Lung (tissue), 11 donors: ENCODE measurements at regions not wholly inside any gene's neighbourhood (a gene's known extent, or its start where the extent isn't known, plus 50 kb on each side); places are given as distances from the start of the nearest gene placed in this dataset.
A peak's percentile ranks its signal among the peaks of the same experiment; 100 is the strongest.

ENCODE experiments used
- ATAC-seq: fragments of 200-7000 bp; cut with Tn5 transposase; one replicate; pipeline ENCODE4 v1.9.1; 2020; ENCODE audit warnings: moderate number of reproducible peaks; ENCODE audit not compliant: insufficient read depth, low FRiP score
- DNase-seq, 3 donors: peaks; one replicate each; pipeline ENCODE4 v3.0.0-alpha.2; 2013 to 2017
- H3K27ac ChIP-seq, 2 donors: one replicate each; pipeline ENCODE4 v1.5.1; 2013; ENCODE audit warnings: mild to moderate bottlenecking in 2 of 2, moderate library complexity in 2 of 2, control low read depth in 1 of 2, inconsistent platforms in 1 of 2, low read depth in 1 of 2, low read length in 1 of 2
- H3K27me3 ChIP-seq, 3 donors: one replicate each; pipeline ENCODE4 v1.5.1; 2013; ENCODE audit warnings: low read length in 2 of 3; ENCODE audit not compliant: control insufficient read depth in 3 of 3, insufficient read depth in 3 of 3
- H3K36me3 ChIP-seq, 4 donors: one replicate each; pipeline ENCODE4 v1.5.1; 2013; ENCODE audit warnings: low read length in 4 of 4, mild to moderate bottlenecking in 1 of 4, moderate library complexity in 1 of 4; ENCODE audit not compliant: control insufficient read depth in 4 of 4, insufficient read depth in 4 of 4
- H3K4me1 ChIP-seq, 5 donors: one replicate each; pipeline ENCODE4 v1.5.1; 2013; ENCODE audit warnings: low read length in 5 of 5, mild to moderate bottlenecking in 2 of 5, moderate library complexity in 1 of 5; ENCODE audit not compliant: control insufficient read depth in 5 of 5, insufficient read depth in 5 of 5
- H3K4me3 ChIP-seq: one replicate; pipeline ENCODE4 v1.5.1; 2013; ENCODE audit warnings: mild to moderate bottlenecking, control low read depth, moderate library complexity
- H3K9ac ChIP-seq, 2 donors: one replicate each; pipeline ENCODE4 v1.5.1; 2013; ENCODE audit warnings: low read length in 2 of 2, control low read depth in 1 of 2; ENCODE audit not compliant: insufficient read depth in 1 of 2
- H3K9me3 ChIP-seq, 4 donors: one replicate each; pipeline ENCODE4 v1.5.1; 2013; ENCODE audit warnings: low read length in 3 of 4, mild to moderate bottlenecking in 1 of 4, moderate library complexity in 1 of 4; ENCODE audit not compliant: control insufficient read depth in 4 of 4, insufficient read depth in 3 of 4
- CTCF ChIP-seq: IDR thresholded peaks from 2 replicates; pipeline ENCODE4 v1.5.1; 2012; ENCODE audit warnings: mild to moderate bottlenecking; ENCODE audit errors: control extremely low read depth, extremely low read depth
- WGBS, 2 donors: extraction: QIAGEN DNeasy Blood & Tissue Kit; methylation state at CpG; one replicate each; pipeline ENCODE4 v1.1.7; 2013; 5-methylcytosine and 5-hydroxymethylcytosine counted together
- donor health status: control.
- donor health status: control.
- donor health status: Bipolar disorder and iron deficiency.
- donor health status: healthy.
- donor health status: DM: yes; HTN: yes; CAD: no.

GRCh38 chr13:29908416-29909080 is 58.1 kb upstream of the UBL3 start:
- H3K27ac ChIP-seq = no peak overlapping the region
- H3K9ac ChIP-seq = no peak overlapping the region
- H3K36me3 ChIP-seq = no peaks in the 10 kb centered on the region
- WGBS, 2 donors = 64 to 70% methylated on average over 8 of the region's 8 CpGs
- no peaks in the 10 kb centered on the region for H3K27me3 ChIP-seq
- peaks cover 0 to 25% (median 16%) of the 10 kb centered on the region in 5 donors for H3K4me1 ChIP-seq
- H3K9me3 ChIP-seq = no peaks in the 10 kb centered on the region
- ATAC-seq (no peak), DNase-seq (peak in 2 of 3 donors; percentile 28 to 56)
- H3K4me3 ChIP-seq = no peak overlapping the region
- no peak for TF ChIP-seq CTCF

- Histone ChIP-seq H3K36me3 (no peaks in the 10 kb centered on the region), H3K4me3 (no peak overlapping the region), H3K27me3 (no peaks in the 10 kb centered on the region), H3K27ac (no peak overlapping the region), H3K9ac (no peak overlapping the region), H3K9me3 (no peaks in the 10 kb centered on the region), H3K4me1 (peaks cover 0 to 30% (median 16%) of the 10 kb centered on the region in 5 donors)
- WGBS, 2 donors = 91 to 96% methylated on average over 8 of the region's 8 CpGs
- no peak for ATAC-seq
- TF ChIP-seq CTCF = no peak
- DNase-seq = no peak
These were observed 57.3 kb upstream of the UBL3 start for GRCh38 chr13:29907670-29908069.

GRCh38 chr13:29906432-29907011 is 56.1 kb upstream of the UBL3 start:
- no peak overlapping the region for H3K4me3 ChIP-seq
- H3K4me1 ChIP-seq = peaks cover 0 to 40% (median 13%) of the 10 kb centered on the region in 5 donors
- whole genome bisulfite sequencing, 2 donors = 83 to 91% methylated on average over 6 of the region's 6 CpGs
- H3K36me3 ChIP-seq = no peaks in the 10 kb centered on the region
- no peaks in the 10 kb centered on the region for H3K9me3 ChIP-seq
- DNase-seq (no peak), ATAC-seq (no peak)
- no peak overlapping the region for H3K27ac ChIP-seq
- no peak overlapping the region for H3K9ac ChIP-seq
- no peaks in the 10 kb centered on the region for H3K27me3 ChIP-seq
- TF ChIP-seq CTCF = no peak
